ENCODE measurements at regions not wholly inside any gene's neighbourhood (a gene's known extent, or its start where the extent isn't known, plus 50 kb on each side); places are given as distances from the start of the nearest gene placed in this dataset.

DNA sequence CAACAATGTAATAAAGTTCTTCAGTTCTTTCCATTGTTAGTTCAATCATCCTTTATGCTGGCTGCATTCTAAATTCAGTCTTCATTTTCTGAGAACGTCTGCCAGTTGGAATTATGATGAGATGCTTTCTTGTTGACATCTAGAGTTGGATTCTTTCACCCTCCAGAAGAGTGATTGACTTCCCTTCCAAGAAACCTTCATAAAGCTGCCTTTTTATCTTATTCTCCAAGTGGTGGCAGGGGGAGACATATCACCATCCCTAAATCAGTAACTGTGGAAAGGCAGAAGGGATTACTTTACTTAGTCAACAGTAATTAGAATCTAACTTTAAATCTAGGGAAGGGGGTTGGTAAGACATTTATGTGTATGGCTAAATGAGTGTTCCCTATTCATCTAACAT lies 86.8 kb upstream of the GULP1 start:
- TF ChIP-seq ZNF70 (CRISPR knock-in tag; IDR thresholded peaks at IDR 0.05), result no peak
- TF ChIP-seq, protein P1, sequence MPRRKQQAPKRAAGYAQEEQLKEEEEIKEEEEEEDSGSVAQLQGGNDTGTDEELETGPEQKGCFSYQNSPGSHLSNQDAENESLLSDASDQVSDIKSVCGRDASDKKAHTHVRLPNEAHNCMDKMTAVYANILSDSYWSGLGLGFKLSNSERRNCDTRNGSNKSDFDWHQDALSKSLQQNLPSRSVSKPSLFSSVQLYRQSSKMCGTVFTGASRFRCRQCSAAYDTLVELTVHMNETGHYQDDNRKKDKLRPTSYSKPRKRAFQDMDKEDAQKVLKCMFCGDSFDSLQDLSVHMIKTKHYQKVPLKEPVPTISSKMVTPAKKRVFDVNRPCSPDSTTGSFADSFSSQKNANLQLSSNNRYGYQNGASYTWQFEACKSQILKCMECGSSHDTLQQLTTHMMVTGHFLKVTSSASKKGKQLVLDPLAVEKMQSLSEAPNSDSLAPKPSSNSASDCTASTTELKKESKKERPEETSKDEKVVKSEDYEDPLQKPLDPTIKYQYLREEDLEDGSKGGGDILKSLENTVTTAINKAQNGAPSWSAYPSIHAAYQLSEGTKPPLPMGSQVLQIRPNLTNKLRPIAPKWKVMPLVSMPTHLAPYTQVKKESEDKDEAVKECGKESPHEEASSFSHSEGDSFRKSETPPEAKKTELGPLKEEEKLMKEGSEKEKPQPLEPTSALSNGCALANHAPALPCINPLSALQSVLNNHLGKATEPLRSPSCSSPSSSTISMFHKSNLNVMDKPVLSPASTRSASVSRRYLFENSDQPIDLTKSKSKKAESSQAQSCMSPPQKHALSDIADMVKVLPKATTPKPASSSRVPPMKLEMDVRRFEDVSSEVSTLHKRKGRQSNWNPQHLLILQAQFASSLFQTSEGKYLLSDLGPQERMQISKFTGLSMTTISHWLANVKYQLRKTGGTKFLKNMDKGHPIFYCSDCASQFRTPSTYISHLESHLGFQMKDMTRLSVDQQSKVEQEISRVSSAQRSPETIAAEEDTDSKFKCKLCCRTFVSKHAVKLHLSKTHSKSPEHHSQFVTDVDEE (CRISPR knock-in tag; IDR thresholded peaks at IDR 0.05), result no peak
- TF ChIP-seq, protein P2, sequence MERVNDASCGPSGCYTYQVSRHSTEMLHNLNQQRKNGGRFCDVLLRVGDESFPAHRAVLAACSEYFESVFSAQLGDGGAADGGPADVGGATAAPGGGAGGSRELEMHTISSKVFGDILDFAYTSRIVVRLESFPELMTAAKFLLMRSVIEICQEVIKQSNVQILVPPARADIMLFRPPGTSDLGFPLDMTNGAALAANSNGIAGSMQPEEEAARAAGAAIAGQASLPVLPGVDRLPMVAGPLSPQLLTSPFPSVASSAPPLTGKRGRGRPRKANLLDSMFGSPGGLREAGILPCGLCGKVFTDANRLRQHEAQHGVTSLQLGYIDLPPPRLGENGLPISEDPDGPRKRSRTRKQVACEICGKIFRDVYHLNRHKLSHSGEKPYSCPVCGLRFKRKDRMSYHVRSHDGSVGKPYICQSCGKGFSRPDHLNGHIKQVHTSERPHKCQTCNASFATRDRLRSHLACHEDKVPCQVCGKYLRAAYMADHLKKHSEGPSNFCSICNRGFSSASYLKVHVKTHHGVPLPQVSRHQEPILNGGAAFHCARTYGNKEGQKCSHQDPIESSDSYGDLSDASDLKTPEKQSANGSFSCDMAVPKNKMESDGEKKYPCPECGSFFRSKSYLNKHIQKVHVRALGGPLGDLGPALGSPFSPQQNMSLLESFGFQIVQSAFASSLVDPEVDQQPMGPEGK (CRISPR knock-in tag; IDR thresholded peaks at IDR 0.05; ENCODE audit: borderline replicate concordance), result no peak
- TF ChIP-seq ZFP30 (CRISPR knock-in tag; IDR thresholded peaks at IDR 0.05), result no peak
- no peak for TF ChIP-seq ZFP3 (CRISPR knock-in tag; IDR thresholded peaks at IDR 0.05)
- no peak for TF ChIP-seq ESRRG (CRISPR knock-in tag; IDR thresholded peaks at IDR 0.05)
- no peak for TF ChIP-seq ARNTL (CRISPR knock-in tag; IDR thresholded peaks at IDR 0.05; ENCODE audit: borderline replicate concordance, low read depth)
- TF ChIP-seq ZNF565 (CRISPR knock-in tag; conservative IDR thresholded peaks at IDR 0.05; ENCODE audit: low read depth), result no peak
- no peak for TF ChIP-seq ZNF8 (CRISPR knock-in tag; IDR thresholded peaks at IDR 0.05)

Measured in SK-N-SH treated with all-trans-retinoic acid at 6 μM for 48 hours (cell line).